AG04450 (cell line): ENCODE measurements at regions not wholly inside any gene's neighbourhood (a gene's known extent, or its start where the extent isn't known, plus 50 kb on each side); places are given as distances from the start of the nearest gene placed in this dataset.

Source experiments
- CTCF ChIA-PET: fragments of 300-600, 350-600 bp; formaldehyde crosslinking; extraction: SDS; loops from one replicate; lab custom pipeline; 2022; ENCODE audit warnings: antibody characterized with exemption, inconsistent platforms; lab: Charles Lee
- POLR2A ChIA-PET: fragments of 350-600 bp; formaldehyde crosslinking; extraction: SDS; loops from one replicate; lab custom pipeline; 2021; ENCODE audit warnings: antibody characterized with exemption, inconsistent platforms; lab: Yijun Ruan, JAX
- DNase-seq: peaks from one replicate; pipeline ENCODE4 v3.0.0-alpha.2; 2011; ENCODE audit warnings: low read depth, low spot score
- H3K27ac ChIP-seq: one replicate; pipeline ENCODE4 v1.5.1; 2012; ENCODE audit warnings: low read depth, low read length, control low read depth
- H3K27me3 ChIP-seq: one replicate; pipeline ENCODE4 v1.6.0; 2012; ENCODE audit warnings: low read length; ENCODE audit not compliant: control insufficient read depth, insufficient read depth
- H3K4me3 ChIP-seq: 2 replicates; pipeline ENCODE4 v1.5.1; 2011; ENCODE audit warnings: mild to moderate bottlenecking, low read depth, low read length, control low read depth
- H3K9me3 ChIP-seq: 2 replicates; pipeline ENCODE4 v1.5.1; 2012; ENCODE audit warnings: low read length; ENCODE audit not compliant: control insufficient read depth, insufficient read depth
- TF ChIP-seq, protein P1 (sequence below): IDR thresholded peaks from 2 replicates; pipeline ENCODE4 v1.5.1; 2011; ENCODE audit warnings: low read depth, low read length, control low read depth, inconsistent platforms

GRCh38 chr14:61168141-61168540, 113.0 kb downstream of the TMEM30B start:
- Histone ChIP-seq H3K4me3 (no peak overlapping the region), H3K27me3 (no peaks in the 10 kb centered on the region), H3K27ac (no peak overlapping the region), H3K9me3 (0 out of 2 replicates have a peak, but pooled peaks cover under 1% of the 10 kb centered on the region)
- TF ChIP-seq, protein P1, sequence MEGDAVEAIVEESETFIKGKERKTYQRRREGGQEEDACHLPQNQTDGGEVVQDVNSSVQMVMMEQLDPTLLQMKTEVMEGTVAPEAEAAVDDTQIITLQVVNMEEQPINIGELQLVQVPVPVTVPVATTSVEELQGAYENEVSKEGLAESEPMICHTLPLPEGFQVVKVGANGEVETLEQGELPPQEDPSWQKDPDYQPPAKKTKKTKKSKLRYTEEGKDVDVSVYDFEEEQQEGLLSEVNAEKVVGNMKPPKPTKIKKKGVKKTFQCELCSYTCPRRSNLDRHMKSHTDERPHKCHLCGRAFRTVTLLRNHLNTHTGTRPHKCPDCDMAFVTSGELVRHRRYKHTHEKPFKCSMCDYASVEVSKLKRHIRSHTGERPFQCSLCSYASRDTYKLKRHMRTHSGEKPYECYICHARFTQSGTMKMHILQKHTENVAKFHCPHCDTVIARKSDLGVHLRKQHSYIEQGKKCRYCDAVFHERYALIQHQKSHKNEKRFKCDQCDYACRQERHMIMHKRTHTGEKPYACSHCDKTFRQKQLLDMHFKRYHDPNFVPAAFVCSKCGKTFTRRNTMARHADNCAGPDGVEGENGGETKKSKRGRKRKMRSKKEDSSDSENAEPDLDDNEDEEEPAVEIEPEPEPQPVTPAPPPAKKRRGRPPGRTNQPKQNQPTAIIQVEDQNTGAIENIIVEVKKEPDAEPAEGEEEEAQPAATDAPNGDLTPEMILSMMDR = no peak
- POLR2A ChIA-PET = no interaction called here
- DNase-seq = no peak
- CTCF ChIA-PET = no interaction called here

- ChIA-PET POLR2A (interaction anchor here (0.7 kb wide), 1 partner anchor 11 kb away, joined by 3 read pairs; no protein-coding TSS in a partner anchor), CTCF (no interaction called here)
- TF ChIP-seq, protein P1 = no peak
- Histone ChIP-seq H3K27me3 (no peaks in the 10 kb centered on the region), H3K4me3 (no peak overlapping the region), H3K9me3 (no peaks in the 10 kb centered on the region), H3K27ac (no peak overlapping the region)
- DNase-seq = no peak
These were observed 113.5 kb downstream of the TMEM30B start for GRCh38 chr14:61167642-61168041.

- DNase-seq = no peak
- ChIA-PET POLR2A (no interaction called here), CTCF (no interaction called here)
- Histone ChIP-seq H3K4me3 (no peak overlapping the region), H3K27ac (no peak overlapping the region), H3K27me3 (no peaks in the 10 kb centered on the region), H3K9me3 (no peaks in the 10 kb centered on the region)
- TF ChIP-seq, protein P1 = no peak
These were observed 120.3 kb downstream of the TMEM30B start for GRCh38 chr14:61160798-61161197.

- ChIA-PET CTCF (no interaction called here), POLR2A (interaction anchor here (0.6 to 1.4 kb wide), 2 partner anchors 9 to 37 kb away, joined by 3 to 5 read pairs; no protein-coding TSS in a partner anchor)
- Histone ChIP-seq H3K27me3 (no peaks in the 10 kb centered on the region), H3K4me3 (no peak overlapping the region), H3K9me3 (no peaks in the 10 kb centered on the region), H3K27ac (peak overlapping the region; percentile 22)
- no peak for DNase-seq
- TF ChIP-seq, protein P1 = no peak
These were observed 126.5 kb downstream of the TMEM30B start for GRCh38 chr14:61154641-61155040.

DNA sequence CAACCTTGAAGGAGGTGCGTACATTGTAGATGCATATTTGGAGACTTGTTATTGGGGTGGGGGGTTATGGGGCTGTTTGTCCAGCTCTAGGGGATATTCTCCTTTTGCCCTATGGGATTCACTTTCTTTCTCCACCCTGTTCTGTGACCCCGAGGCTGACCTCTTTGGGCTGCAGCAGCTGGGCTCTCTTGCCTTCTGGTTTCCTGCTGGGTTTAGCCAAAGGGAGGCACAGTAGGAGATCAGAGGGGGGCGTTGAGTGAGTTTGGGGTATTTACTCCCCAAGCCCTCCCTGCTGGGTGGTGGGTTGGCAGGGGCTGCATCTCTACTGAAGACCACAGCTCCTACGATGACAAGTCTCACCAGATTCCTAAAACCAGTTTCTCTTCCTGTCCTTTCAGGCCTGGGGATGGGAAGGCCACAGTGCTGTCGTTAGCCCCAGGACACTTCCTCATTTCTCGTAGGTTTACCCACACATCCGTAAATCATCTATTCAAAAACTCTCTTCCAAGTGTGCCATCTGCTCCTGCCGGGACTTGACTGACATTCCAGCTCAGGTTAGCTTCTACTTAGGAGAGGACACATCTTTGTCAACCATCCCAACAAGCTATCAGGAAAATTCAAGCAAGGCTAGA, 127.1 kb downstream of the TMEM30B start:
- H3K9me3 ChIP-seq = no peaks in the 10 kb centered on the region; the same call in 1 of the 2 replicates
- H3K27ac ChIP-seq = peak overlapping the region; percentile 80
- TF ChIP-seq, protein P1 = no peak
- ChIA-PET CTCF (interaction anchor here (0.9 to 1.1 kb wide), 2 partner anchors 11 to 50 kb away, joined by 3 read pairs; no protein-coding TSS in a partner anchor), POLR2A (interaction anchor here (0.6 to 1.4 kb wide), 3 partner anchors 9 to 50 kb away, joined by 3 to 5 read pairs (median 3); no protein-coding TSS in a partner anchor)
- DNase-seq = no peak
- no peaks in the 10 kb centered on the region for H3K27me3 ChIP-seq
- no peak overlapping the region for H3K4me3 ChIP-seq
